Superior temporal gyrus (tissue), 1 donor: ENCODE measurements at regions not wholly inside any gene's neighbourhood (a gene's known extent, or its start where the extent isn't known, plus 50 kb on each side); places are given as distances from the start of the nearest gene placed in this dataset.
A peak's percentile ranks its signal among the peaks of the same experiment; 100 is the strongest.

Experiments
- DNase-seq: peaks from one replicate; pipeline ENCODE4 v3.0.0-alpha.2; 2016; ENCODE audit errors: extremely low spot score

- no peak for DNase-seq
These were observed 240.5 kb upstream of the MYT1L start for GRCh38 chr2:2571301-2572150.

DNA sequence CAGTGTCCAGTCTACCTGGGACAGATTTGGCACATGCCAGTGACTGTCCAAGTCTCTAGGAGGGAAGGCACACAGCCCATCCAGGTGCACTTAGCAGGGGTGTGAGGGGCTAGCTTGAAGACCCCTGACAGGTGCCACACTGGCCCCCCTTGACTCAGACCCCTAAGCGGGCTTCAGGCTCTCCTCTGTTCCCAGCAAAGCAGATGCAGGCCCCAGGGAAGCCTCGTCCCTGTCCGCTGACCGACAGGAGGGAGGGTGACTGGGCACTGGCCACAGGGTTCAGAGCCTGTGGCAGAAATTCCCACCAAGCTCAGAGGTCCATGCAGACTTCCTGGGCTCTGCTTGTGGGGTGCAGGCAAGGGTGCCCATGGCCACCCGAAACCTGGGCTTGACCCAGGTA lies 239.8 kb upstream of the MYT1L start:
- no peak for DNase-seq

GRCh38 chr2:2570360-2570759 lies 239.3 kb upstream of the MYT1L start:
- DNase-seq = no peak

- no peak for DNase-seq
These were observed 238.8 kb upstream of the MYT1L start for GRCh38 chr2:2569836-2570235.

DNA sequence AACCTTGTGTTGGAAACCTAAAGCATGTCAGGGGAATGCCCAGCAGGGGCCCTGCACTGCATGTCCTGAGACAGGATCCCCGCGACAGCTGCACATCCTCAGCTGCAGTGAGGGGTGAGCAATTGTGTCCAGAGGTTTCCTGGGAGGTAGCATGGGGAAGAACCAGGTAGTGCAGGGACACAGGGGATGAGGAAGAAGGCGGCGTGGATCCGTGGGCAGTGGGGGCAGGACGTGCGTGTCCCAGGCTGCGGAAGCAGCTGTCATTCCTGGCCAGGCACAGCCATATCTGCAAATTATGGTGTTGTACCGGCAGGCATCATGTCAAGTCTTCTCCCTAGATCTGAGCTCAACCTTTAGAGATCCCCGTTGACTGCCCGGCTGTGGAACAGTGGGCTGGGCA lies 238.2 kb upstream of the MYT1L start:
- DNase-seq = no peak

DNA sequence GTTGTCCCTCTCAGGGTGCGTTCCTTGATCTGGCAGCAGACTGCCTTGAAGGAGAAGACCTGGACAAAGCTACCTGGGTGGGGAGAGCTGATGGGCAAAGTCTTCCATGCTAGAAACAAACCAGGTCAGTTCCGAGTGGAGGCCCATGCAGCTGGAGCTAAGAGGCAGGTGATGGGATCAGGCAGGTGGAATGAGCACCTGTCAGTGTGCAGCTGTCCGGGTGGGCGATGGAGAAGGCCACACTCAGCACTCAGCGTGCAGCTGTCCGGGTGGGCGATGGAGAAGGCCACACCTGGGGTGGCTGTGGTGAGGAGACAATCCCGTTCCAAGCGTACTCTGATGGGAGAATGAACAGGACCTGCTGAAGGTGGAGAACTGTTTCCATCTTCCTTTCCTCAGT lies 237.3 kb upstream of the MYT1L start:
- DNase-seq = no peak

GRCh38 chr2:2567776-2568175 lies 236.7 kb upstream of the MYT1L start:
- DNase-seq = no peak

DNA sequence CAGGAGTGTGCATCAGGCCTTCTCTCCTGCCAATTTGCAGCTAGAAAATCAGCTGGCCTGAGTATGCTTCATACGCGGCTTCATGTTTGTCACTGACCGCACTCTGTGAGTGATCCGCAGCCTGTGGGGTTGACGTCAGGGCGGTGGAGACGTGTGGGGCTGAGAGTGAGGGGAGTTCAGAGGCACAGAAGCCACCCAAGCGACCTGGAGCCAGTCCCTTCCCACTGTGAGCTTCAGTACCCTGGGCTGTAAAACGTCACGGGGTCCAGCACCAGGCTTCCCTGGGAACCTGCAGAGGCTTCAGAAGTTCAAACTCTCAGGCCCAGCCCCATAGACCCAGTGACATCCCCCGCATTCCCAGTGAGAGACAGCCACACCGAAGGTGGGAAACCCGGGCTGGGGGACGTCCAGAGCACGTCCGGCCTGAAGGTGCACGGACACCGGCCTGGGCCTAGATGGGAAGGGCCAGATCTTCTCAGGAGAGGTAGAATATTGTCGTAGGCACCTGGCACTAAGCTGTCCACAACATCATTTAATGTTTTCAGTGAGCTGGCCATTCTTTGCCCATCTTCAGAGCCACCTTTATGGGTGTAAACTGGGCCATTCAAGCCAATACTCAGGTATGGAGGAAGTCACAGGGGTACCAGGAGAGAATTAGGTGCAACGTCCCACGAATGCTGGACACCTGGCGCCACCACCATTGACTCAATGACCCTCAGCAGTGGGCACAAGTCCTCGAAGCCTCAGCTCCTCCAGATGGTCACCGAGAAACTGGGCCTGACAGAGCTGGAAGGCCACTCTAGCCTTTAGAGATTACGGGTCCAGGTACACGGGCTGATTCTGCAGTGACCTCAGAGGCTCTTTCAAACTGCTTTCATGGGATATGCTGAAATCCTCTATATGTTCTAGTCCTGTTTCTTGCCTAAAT lies 235.6 kb upstream of the MYT1L start:
- no peak for DNase-seq

- no peak for DNase-seq
These were observed 234.6 kb upstream of the MYT1L start for GRCh38 chr2:2565671-2566070.

DNA sequence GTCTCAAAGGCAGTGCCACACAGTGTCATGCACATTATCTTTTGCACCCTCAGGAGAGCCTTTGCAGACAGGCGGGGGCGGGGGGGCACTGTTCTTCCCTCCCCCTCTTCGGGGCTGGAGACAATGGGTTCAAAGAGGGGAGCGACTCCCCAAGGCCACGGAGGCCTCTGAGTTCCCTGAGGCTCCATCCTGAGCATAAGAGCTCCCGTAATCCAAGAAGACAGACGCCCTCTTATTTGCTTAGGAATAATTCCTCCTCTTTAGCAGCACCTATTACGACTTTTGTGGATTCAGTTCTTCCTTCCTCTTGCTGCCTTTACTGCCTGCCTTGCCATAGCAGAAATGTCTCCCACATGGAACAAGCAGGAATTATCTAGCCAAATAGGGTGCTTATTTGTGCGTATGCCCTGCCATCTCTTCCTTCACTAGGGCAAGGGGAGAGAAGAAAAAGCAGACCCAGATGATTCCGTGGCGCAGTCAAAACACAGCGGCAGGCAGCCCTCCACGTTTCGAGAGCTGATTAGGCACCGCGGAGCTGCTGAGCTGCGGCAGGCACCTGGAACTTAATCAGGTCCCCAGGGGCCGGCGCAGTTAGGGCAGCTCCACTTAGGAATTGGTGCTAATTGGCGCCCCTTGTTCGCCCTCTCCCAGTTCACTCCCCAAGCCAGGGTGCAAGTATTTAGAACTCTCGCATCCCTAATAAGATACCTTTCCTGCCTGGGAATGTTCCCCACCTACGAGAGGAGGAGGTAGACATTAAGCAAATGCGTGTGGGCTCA lies 233.4 kb upstream of the MYT1L start:
- no peak for DNase-seq

DNA sequence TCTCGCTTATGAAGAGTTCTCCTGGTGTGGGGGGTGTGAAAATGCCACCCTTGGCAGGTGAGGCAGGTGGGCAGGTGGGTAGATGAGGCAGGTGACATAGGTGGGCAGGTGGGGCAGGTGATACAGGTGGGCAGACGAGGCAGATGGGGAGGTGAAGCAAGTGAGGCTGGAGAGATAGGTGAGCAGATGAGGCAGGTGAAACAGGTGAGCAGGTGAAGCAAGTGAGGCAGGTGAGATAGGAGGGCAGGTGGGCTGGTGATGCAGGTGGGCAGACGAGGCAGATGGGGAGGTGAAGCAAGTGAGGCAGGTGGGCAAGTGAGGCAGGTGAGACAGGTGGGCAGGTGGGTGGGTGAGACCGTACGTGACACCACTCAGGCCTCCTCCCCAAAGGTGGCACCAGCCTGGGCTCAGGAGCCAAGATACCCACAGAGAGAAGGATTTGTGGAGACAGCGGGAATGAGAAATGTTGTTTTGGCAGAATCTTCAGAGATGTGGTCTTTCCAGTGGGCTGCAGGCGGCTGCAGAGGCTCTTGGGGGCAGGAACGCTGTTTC lies 232.3 kb upstream of the MYT1L start:
- no peak for DNase-seq

GRCh38 chr2:2562867-2563266 lies 231.8 kb upstream of the MYT1L start:
- no peak for DNase-seq

GRCh38 chr2:2561346-2562095 lies 230.4 kb upstream of the MYT1L start:
- no peak for DNase-seq

- no peak for DNase-seq
These were observed 229.4 kb upstream of the MYT1L start for GRCh38 chr2:2560374-2561015.

DNA sequence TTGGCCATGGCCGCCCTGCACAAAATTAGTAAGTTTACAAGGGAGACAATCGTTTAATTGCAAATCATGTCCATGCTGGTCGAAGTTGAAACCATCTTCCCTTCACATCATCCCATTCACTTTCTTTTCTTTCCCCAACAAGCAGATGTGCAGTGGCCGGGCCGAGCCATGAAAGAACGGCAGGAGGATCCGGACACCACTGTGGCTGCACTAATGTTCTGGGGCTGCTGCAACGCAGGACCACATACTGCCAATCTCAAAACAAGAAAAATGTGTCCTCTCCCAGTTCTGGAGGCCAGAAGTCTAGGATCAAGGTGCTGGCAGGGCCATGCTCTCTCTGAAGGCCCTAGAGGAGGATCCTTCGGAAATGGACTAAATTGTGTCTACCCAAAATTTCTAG lies 227.4 kb upstream of the MYT1L start:
- DNase-seq = no peak

DNA sequence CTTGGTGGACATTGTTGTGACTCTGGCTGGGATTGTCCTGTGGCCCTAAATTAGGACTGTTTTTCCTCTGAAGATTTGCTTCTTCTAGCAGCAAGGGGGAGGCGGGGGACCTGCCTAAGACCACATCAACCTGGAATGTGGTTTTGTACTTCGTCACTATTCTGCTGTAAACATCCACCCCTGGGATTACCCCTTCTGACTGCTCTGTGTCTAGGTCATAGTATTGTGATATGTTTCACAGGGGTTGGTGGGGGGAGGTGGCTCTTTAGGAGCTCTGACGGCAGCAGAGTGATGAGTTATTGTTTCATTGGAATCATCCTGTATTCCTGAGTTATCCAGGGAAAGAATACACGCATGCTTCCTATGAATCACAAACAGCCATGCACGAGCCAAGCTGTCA lies 226.4 kb upstream of the MYT1L start:
- DNase-seq = no peak

DNA sequence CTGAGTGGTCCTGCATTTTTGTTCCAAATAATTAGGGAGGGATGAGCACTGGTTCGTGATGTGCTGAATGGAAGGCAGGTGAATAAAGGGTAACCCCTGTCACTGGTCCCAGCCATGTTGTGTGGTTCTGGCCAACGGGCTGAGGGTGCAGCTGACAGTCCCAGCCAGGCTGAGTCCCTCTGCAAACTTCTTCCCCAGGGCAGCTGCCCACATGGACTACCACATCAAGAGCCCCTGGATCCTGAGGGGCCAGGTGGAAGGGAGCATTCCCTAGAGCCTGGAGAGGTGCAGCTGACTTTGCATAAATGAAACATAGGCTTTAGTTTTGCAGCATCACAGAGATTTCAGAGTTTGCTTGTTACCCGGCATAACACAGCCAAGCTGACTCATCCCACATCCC lies 219.8 kb upstream of the MYT1L start:
- DNase-seq = no peak

DNA sequence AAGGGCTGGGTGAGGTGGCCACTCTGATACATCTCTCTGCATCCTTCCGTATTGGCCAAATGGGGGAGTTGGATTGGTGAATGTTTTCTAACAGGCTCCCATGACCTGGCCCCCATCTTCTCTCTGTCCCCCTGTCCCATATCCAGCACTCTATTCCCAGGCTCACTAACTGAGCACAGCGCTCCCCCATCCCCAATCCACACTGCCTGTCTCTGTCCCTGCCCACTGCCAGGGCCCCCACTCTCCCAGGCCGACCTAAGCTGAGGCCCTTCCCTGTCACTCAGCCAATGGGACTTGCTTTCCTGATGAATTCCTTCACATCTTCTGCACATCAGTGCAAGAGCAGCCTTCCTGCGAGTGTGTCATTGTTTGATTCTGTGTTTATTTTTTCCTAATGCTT lies 216.8 kb upstream of the MYT1L start:
- no peak for DNase-seq

GRCh38 chr2:2547451-2547850 lies 216.4 kb upstream of the MYT1L start:
- peak; percentile 81 for DNase-seq

DNA sequence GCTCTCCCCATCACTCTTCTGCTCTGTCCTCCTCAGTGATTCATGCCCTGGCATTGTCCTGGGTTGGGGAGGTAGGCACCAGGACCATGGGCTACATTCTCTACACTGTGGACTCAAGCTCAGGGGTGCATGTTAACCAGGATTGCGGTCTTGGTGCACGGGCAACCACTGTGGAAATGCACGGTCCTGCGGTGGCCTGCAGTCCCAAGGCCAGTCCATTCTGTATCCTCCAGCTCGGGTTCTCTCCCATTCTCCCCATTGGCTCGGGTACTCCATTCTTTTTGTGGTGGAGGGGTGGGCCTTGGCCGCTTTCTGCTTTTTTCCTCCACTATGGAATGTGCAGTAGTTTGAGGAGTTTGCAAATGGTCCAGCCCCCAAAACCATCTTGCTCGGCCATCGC lies 215.0 kb upstream of the MYT1L start:
- no peak for DNase-seq
